ENCODE measurements at regions not wholly inside any gene's neighbourhood (a gene's known extent, or its start where the extent isn't known, plus 50 kb on each side); places are given as distances from the start of the nearest gene placed in this dataset.

DNA sequence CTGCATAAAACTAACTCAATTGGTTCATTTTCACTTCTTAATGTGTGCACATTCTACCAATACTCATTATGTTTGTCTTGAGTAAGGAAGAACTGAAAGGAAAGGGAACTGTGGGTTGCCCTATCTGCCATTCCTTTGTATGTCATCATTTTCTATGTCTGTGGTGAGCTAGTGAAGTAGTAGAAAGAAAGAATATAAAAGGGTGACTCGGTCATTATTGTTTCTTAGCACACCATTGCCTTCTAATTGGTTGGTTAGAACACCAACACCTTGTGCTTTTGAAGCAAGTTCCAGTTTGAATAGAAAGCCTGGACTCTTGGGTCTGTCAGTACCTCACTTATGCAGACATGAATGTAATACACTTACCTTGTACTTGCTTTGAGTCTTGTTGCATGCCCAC, 64.3 kb upstream of the MDFIC start:
- TF ChIP-seq, protein P1, sequence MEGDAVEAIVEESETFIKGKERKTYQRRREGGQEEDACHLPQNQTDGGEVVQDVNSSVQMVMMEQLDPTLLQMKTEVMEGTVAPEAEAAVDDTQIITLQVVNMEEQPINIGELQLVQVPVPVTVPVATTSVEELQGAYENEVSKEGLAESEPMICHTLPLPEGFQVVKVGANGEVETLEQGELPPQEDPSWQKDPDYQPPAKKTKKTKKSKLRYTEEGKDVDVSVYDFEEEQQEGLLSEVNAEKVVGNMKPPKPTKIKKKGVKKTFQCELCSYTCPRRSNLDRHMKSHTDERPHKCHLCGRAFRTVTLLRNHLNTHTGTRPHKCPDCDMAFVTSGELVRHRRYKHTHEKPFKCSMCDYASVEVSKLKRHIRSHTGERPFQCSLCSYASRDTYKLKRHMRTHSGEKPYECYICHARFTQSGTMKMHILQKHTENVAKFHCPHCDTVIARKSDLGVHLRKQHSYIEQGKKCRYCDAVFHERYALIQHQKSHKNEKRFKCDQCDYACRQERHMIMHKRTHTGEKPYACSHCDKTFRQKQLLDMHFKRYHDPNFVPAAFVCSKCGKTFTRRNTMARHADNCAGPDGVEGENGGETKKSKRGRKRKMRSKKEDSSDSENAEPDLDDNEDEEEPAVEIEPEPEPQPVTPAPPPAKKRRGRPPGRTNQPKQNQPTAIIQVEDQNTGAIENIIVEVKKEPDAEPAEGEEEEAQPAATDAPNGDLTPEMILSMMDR (IDR thresholded peaks at IDR 0.05) = no peak
- TF ChIP-seq POLR2A (IDR thresholded peaks at IDR 0.05) (no peak), POLR2AphosphoS5 (IDR thresholded peaks at IDR 0.05) (no peak), EP300 (IDR thresholded peaks at IDR 0.05) (no peak)
